PC-9 (cell line): ENCODE measurements at regions not wholly inside any gene's neighbourhood (a gene's known extent, or its start where the extent isn't known, plus 50 kb on each side); places are given as distances from the start of the nearest gene placed in this dataset.

ENCODE experiments used
- EZH2 ChIP-seq: fragments of 200-600 bp; sonication (generic); IDR thresholded peaks from 2 replicates; pipeline ENCODE4 v1.8.0; 2017; ENCODE audit warnings: antibody characterized with exemption, low read depth
- TF ChIP-seq, protein P1 (sequence below): fragments of 200-600 bp; sonication (generic); conservative IDR thresholded peaks from 2 replicates; pipeline ENCODE4 v1.6.1; 2017; ENCODE audit warnings: mixed run types, antibody characterized with exemption, mild to moderate bottlenecking, moderate library complexity

DNA sequence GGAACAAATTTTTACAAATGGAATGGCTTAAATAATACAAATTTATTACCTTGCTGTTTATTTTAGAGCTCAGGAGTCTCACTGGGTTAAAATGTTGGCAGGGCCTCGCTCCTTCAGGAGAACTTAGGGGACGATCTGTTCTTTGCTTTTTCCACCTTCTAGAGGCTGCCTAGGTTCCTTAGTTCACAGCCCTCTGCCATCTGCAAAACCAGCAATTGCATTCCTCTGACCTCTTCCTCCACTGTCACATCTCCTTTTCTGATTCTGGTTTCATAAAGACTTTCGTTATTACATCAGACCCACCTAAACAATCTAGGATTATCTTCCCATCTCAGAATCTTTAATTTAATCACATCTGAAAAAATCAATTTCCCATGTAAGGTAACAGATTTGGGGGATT is 249.6 kb upstream of the SPRY2 start:
- TF ChIP-seq, protein P1, sequence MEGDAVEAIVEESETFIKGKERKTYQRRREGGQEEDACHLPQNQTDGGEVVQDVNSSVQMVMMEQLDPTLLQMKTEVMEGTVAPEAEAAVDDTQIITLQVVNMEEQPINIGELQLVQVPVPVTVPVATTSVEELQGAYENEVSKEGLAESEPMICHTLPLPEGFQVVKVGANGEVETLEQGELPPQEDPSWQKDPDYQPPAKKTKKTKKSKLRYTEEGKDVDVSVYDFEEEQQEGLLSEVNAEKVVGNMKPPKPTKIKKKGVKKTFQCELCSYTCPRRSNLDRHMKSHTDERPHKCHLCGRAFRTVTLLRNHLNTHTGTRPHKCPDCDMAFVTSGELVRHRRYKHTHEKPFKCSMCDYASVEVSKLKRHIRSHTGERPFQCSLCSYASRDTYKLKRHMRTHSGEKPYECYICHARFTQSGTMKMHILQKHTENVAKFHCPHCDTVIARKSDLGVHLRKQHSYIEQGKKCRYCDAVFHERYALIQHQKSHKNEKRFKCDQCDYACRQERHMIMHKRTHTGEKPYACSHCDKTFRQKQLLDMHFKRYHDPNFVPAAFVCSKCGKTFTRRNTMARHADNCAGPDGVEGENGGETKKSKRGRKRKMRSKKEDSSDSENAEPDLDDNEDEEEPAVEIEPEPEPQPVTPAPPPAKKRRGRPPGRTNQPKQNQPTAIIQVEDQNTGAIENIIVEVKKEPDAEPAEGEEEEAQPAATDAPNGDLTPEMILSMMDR, result no peak
- no peak for TF ChIP-seq EZH2
